Neural progenitor cell (in vitro differentiated cells): ENCODE measurements at regions not wholly inside any gene's neighbourhood (a gene's known extent, or its start where the extent isn't known, plus 50 kb on each side); places are given as distances from the start of the nearest gene placed in this dataset.

Experiments
- CTCF ChIP-seq: fragments of 200-600 bp; sonication (generic); IDR thresholded peaks from 2 replicates; pipeline ENCODE4 v1.5.1; 2017; ENCODE audit warnings: antibody characterized with exemption, mild to moderate bottlenecking
- EZH2 ChIP-seq: fragments of 200-600 bp; sonication (generic); IDR thresholded peaks from 2 replicates; pipeline ENCODE4 v1.6.1; 2017; ENCODE audit warnings: antibody characterized with exemption, mild to moderate bottlenecking, moderate library complexity
- EZH2phosphoT487 ChIP-seq: fragments of 200-600 bp; sonication (generic); IDR thresholded peaks from 2 replicates; pipeline ENCODE4 v1.6.1; 2017; ENCODE audit warnings: antibody characterized with exemption

GRCh38 chr13:79680485-79680884, 199.5 kb downstream of the NDFIP2 start:
- TF ChIP-seq EZH2 (no peak), CTCF (no peak), EZH2phosphoT487 (no peak)
